Keratinocyte (primary cell): ENCODE measurements at regions not wholly inside any gene's neighbourhood (a gene's known extent, or its start where the extent isn't known, plus 50 kb on each side); places are given as distances from the start of the nearest gene placed in this dataset.

Experiments used
- EZH2 ChIP-seq: IDR thresholded peaks from one replicate; pipeline ENCODE4 v1.6.1; 2012; ENCODE audit warnings: inconsistent platforms, mild to moderate bottlenecking, low read length, moderate library complexity
- TF ChIP-seq, protein P1 (sequence below), 3 experiments: IDR thresholded peaks in 1 of 3; conservative IDR thresholded peaks in 1 of 3; optimal IDR thresholded peaks in 1 of 3; 2 replicates in 2 of 3; 3 replicates in 1 of 3; pipeline versions ENCODE3 to v1.5.1; 2011; ENCODE audit warnings: low read length in 3 of 3, mild to moderate bottlenecking in 3 of 3, moderate library complexity in 2 of 3, control low read depth in 1 of 3, inconsistent platforms in 1 of 3; ENCODE audit not compliant: insufficient read depth in 2 of 3; ENCODE audit errors: extremely low read depth in 1 of 3

DNA sequence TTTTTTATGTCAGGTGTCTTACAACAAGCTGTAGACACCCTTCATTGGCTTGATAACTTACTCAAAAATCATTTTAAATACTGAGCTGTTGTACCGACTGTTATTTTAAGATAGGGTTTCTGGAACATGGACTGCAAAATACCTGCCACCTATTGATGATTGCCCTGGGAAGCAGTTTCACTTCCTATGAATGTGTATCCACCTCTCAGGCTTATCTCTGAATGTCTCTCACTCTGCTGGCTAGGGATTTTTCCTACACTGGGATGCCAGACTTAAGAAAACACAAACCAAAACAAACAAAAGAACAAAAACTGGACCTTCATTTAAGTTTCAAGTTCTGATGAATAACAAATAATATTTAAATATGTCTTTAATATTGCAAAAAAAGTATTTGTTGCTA lies 663.7 kb downstream of the EFNB2 start:
- TF ChIP-seq, protein P1, sequence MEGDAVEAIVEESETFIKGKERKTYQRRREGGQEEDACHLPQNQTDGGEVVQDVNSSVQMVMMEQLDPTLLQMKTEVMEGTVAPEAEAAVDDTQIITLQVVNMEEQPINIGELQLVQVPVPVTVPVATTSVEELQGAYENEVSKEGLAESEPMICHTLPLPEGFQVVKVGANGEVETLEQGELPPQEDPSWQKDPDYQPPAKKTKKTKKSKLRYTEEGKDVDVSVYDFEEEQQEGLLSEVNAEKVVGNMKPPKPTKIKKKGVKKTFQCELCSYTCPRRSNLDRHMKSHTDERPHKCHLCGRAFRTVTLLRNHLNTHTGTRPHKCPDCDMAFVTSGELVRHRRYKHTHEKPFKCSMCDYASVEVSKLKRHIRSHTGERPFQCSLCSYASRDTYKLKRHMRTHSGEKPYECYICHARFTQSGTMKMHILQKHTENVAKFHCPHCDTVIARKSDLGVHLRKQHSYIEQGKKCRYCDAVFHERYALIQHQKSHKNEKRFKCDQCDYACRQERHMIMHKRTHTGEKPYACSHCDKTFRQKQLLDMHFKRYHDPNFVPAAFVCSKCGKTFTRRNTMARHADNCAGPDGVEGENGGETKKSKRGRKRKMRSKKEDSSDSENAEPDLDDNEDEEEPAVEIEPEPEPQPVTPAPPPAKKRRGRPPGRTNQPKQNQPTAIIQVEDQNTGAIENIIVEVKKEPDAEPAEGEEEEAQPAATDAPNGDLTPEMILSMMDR (optimal IDR thresholded peaks at IDR 0.05 in 1 of 3, IDR thresholded peaks at IDR 0.05 in 1 of 3, conservative IDR thresholded peaks at IDR 0.05 in 1 of 3; ENCODE audit: extremely low read depth in 1 of 3, insufficient read depth in 2 of 3, low read length in 3 of 3) = no peak
- TF ChIP-seq EZH2 = no peak
